ENCODE measurements at regions not wholly inside any gene's neighbourhood (a gene's known extent, or its start where the extent isn't known, plus 50 kb on each side); places are given as distances from the start of the nearest gene placed in this dataset.

DNA sequence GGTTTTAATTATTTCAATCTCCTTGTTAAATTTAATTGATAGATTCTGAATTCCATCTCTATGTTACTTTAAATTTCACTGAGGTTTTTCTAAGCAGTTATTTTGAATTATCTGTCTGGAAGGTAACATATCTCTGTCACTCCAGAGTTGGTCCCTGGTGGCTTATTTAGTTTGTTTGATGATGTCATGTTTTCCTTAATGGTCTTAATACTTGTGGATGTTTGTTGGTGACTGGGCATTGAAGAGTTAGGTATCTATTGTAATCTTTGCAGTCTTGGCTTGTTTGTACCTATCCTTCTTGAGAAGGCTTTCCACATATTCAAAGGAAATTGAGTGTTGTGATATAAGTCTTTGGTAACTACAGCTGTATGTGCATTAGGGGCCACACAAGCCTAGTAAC is 810.0 kb upstream of the NEGR1 start:
- no peak for TF ChIP-seq POLR2A (IDR thresholded peaks at IDR 0.05)
- TF ChIP-seq, protein P1, sequence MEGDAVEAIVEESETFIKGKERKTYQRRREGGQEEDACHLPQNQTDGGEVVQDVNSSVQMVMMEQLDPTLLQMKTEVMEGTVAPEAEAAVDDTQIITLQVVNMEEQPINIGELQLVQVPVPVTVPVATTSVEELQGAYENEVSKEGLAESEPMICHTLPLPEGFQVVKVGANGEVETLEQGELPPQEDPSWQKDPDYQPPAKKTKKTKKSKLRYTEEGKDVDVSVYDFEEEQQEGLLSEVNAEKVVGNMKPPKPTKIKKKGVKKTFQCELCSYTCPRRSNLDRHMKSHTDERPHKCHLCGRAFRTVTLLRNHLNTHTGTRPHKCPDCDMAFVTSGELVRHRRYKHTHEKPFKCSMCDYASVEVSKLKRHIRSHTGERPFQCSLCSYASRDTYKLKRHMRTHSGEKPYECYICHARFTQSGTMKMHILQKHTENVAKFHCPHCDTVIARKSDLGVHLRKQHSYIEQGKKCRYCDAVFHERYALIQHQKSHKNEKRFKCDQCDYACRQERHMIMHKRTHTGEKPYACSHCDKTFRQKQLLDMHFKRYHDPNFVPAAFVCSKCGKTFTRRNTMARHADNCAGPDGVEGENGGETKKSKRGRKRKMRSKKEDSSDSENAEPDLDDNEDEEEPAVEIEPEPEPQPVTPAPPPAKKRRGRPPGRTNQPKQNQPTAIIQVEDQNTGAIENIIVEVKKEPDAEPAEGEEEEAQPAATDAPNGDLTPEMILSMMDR (IDR thresholded peaks at IDR 0.05) = no peak

All from uterus (tissue), 2 donors.